GM13977 (cell line): ENCODE measurements at regions not wholly inside any gene's neighbourhood (a gene's known extent, or its start where the extent isn't known, plus 50 kb on each side); places are given as distances from the start of the nearest gene placed in this dataset.

Experiments
- DNase-seq: peaks from one replicate; pipeline ENCODE4 v3.0.0; 2012; ENCODE audit warnings: low spot score
- CTCF ChIP-seq: IDR thresholded peaks from 2 replicates; pipeline ENCODE4 v1.5.1; 2012; ENCODE audit warnings: mild to moderate bottlenecking, control low read depth; ENCODE audit not compliant: insufficient read depth; ENCODE audit errors: extremely low read depth, missing control alignments
- in situ Hi-C: fragments of 300-500 bp; cut with MboI; formaldehyde crosslinking; loops from one replicate; pipeline ENCODE4 v1.12.0; 2022; ENCODE audit warnings: low sequenced_read_pairs, low pct_unique_long_range_greater_than_20kb, mixed read lengths, inconsistent platforms; ENCODE audit not compliant: unreplicated experiment

GRCh38 chr5:115469904-115470516 is 74.6 kb downstream of the FEM1C start:
- no peak for DNase-seq
- in situ Hi-C loops: no loop called here
- TF ChIP-seq CTCF: no peak

GRCh38 chr5:115467628-115468027 is 76.9 kb downstream of the FEM1C start:
- in situ Hi-C loops: no loop called here
- DNase-seq: no peak

GRCh38 chr5:115465431-115465830 is 79.1 kb downstream of the FEM1C start:
- DNase-seq: no peak
- in situ Hi-C loops: no loop called here
- TF ChIP-seq CTCF: no peak

More at GRCh38 chr5:115467628-115468027, 76.9 kb downstream of the FEM1C start:
- TF ChIP-seq CTCF: no peak

- no peak for TF ChIP-seq CTCF
- in situ Hi-C loops: no loop called here
- no peak for DNase-seq
Measured at GRCh38 chr5:115463983-115464382, 80.6 kb downstream of the FEM1C start.

- in situ Hi-C loops: no loop called here
- DNase-seq: no peak
- no peak for TF ChIP-seq CTCF
Measured at GRCh38 chr5:115461506-115462290, 82.9 kb downstream of the FEM1C start.

- TF ChIP-seq CTCF: no peak
- in situ Hi-C loops: no loop called here
- DNase-seq: no peak
Measured at GRCh38 chr5:115461093-115461492, 83.5 kb downstream of the FEM1C start.
